H1 (cell line): ENCODE measurements at regions not wholly inside any gene's neighbourhood (a gene's known extent, or its start where the extent isn't known, plus 50 kb on each side); places are given as distances from the start of the nearest gene placed in this dataset.

Experiments
- EP300 ChIP-seq, 2 experiments: IDR thresholded peaks; 1 replicate in 1 of 2; 2 replicates in 1 of 2; pipeline ENCODE4 v1.6.1; 2011 to 2012; ENCODE audit warnings: low read depth in 2 of 2, low read length in 2 of 2, mild to moderate bottlenecking in 2 of 2, borderline replicate concordance in 1 of 2, inconsistent platforms in 1 of 2, moderate library complexity in 1 of 2
- RBBP5 ChIP-seq: IDR thresholded peaks from 2 replicates; pipeline ENCODE4 v1.7.1; 2012; ENCODE audit warnings: low read depth, mild to moderate bottlenecking, inconsistent platforms, low read length, moderate library complexity, borderline replicate concordance
- TAF1 ChIP-seq: IDR thresholded peaks from 2 replicates; pipeline ENCODE4 v1.6.1; 2011; ENCODE audit warnings: mild to moderate bottlenecking, low read depth, low read length

DNA sequence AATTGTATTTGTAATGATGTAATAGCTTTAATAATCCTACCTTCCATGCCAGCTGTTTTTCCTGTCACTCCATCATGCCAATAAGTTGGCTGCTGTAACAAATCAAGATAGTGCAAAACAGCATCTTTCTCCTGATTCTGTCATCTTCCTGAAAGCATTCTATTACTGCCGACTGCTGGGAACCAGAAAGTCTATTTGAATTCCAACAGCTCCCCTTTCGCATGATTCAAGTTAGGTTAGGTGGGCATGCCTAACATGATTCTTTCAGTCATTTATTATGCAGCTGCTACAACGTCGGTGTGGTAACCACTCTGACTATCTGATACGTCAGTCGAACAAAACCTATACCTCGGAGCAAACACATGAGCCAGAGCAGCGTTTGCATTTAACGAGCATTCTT is 127.9 kb upstream of the DMD start:
- no peak for TF ChIP-seq RBBP5
- no peak for TF ChIP-seq EP300 (IDR thresholded peaks at IDR 0.05; ENCODE audit: borderline replicate concordance in 1 of 2, low read depth in 2 of 2, low read length in 2 of 2)
- TF ChIP-seq TAF1, result no peak
